GM19240 (cell line): ENCODE measurements at regions not wholly inside any gene's neighbourhood (a gene's known extent, or its start where the extent isn't known, plus 50 kb on each side); places are given as distances from the start of the nearest gene placed in this dataset.
"Not testable (repeated sequence)": the region's sequence is repeated elsewhere in the genome, so short reads cannot be mapped to it uniquely, and the experiment has no call there.

ENCODE experiments used
- DNase-seq: peaks from one replicate; pipeline ENCODE4 v3.0.0; 2011; ENCODE audit warnings: low spot score; ENCODE audit not compliant: insufficient read length

- no peak for DNase-seq
Measured at GRCh38 chr4:97072666-97073065, 1070.6 kb downstream of the STPG2 start.

- DNase-seq = no peak
Measured at GRCh38 chr4:97073194-97073593, 1070.1 kb downstream of the STPG2 start.

DNA sequence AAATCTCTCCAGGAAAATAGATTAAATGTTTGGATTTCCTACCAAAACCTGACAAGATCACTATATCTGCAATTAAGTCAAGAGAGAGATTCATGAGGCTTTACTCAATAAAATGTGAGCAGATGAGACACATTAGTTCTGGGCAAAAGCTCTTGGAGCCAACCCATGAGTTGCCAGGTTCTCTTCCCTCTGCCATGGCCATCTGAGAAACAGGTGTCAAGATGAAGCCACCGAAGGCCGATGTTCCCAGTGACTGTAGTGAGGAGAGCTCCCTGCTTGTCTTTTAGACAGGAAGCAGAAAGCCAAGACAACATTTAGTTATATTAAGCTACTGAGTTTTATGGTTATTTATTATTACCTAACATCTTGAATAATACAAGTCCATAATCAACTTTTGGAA lies 1068.7 kb downstream of the STPG2 start:
- no peak for DNase-seq

- no peak for DNase-seq
Measured at GRCh38 chr4:97081951-97082350, 1061.3 kb downstream of the STPG2 start.

- not testable (repeated sequence) for DNase-seq
Measured at GRCh38 chr4:97097036-97097435, 1046.2 kb downstream of the STPG2 start.

- not testable (repeated sequence) for DNase-seq
Measured at GRCh38 chr4:97101171-97101570, 1042.1 kb downstream of the STPG2 start.

DNA sequence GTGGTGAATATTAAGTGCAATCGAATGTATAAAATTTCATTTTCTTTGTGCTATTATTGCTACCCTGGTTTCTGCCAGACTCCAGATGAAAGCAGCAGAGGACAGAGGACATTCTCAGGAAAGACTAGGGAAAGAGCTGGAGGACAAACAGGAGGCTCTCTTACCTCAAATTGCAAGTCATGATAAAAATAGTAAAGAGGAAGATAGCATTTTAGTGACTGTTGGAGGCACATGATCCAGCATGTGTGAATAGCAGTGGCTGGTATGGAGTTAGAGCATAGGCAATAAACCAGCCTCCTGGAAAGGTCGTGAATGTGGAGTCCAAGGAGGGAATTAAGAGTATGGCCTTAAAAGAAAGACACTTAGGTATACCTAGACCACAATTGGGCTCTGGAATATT lies 1040.0 kb downstream of the STPG2 start:
- no peak for DNase-seq

- DNase-seq = no peak
Measured at GRCh38 chr4:97104006-97104405, 1039.3 kb downstream of the STPG2 start.

DNA sequence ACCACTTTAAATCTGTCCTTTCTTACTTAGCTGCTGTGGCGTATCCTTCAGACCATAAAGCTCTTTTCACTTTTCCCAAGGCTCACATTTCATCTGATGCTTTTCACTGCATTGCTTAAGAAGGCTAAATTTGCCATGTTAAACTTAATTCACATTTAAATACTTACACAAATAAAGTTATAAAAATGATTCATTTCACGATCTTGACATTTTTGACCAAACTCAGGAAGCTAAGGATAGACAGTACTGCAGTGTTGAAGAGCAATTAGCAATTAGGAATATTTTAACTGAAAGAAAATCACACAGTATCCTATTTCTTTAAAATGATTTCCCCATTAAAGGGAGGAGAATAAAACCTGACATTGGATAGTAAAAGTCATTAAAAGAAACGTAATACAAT lies 1038.6 kb downstream of the STPG2 start:
- DNase-seq = no peak

- DNase-seq = no peak
Measured at GRCh38 chr4:97105347-97106099, 1037.8 kb downstream of the STPG2 start.

DNA sequence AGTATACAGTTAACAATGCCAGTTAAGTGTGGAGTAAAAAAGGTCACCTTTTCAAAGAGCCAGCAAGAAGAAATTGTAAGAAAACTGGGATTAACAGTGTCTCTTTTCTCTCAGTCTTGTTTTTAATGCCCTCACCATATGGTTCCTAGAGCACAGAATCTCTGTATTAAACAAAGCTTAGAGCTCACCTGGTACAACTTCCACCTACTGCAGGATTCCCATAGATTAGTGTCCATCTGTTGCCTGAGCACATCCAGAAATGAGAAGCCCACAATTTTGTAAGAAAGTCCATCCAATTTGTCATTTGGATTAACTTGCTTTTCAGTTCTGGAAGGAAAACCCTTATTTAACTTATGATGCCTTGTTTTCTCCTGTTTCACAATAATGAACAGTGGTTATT lies 1037.1 kb downstream of the STPG2 start:
- DNase-seq = no peak

- no peak for DNase-seq
Measured at GRCh38 chr4:97110506-97110905, 1032.8 kb downstream of the STPG2 start.

DNA sequence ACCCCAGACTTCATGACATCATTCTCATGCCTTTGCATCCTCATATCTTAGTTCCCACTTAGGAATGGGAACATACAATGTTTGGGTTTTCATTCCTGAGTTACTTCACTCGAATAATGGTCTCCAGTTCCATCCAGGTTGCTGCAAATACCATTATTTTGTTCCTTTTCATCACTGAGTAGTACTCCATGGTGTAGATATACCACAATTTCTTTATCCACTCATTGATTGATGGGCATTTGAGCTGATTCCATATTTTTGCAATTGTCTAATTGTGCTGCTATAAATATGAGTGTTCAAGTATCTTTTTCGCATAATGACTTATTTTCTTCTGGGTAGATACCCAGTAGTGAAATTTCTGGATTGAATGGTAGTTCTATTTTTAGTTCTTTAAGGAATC lies 1026.8 kb downstream of the STPG2 start:
- no peak for DNase-seq

DNA sequence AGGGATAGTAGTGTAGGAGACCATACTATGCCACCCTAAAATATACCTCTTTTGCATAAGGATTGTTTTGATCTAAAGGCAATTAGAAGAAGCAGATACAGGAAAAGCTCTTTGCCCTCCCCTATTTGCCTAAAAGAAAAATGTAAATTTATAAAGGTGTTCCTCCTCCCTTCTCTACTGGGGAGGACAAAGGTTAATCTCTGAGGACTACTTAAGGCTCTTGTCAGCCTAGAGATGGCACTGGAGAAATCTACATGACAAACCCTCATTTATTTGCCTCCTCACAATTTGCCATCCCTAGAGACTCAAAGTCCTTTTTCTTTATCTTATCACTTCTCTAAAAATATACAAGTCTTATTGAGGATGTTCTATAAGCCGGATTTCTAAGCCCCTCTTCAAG lies 1021.8 kb downstream of the STPG2 start:
- no peak for DNase-seq

DNA sequence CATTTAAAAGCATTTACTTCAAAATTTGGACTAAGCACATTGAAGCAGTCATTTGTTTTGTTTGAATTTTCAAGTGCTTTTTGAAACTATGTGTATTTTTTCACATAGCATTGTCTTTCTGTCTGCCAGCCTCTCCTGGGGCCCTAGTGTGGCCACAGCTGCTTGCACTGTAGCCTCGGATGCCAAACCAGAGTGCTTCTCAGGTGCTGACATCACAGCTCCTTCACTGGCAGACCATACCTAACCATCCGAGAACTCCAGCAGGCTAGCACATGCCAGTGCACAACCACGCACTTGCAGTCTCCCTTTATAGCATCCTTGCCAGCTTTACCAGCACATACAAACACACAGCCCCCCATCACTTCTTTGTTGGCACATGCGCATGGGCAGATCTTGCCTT lies 1019.7 kb downstream of the STPG2 start:
- no peak for DNase-seq

GRCh38 chr4:97132435-97132834 lies 1010.8 kb downstream of the STPG2 start:
- no peak for DNase-seq

DNA sequence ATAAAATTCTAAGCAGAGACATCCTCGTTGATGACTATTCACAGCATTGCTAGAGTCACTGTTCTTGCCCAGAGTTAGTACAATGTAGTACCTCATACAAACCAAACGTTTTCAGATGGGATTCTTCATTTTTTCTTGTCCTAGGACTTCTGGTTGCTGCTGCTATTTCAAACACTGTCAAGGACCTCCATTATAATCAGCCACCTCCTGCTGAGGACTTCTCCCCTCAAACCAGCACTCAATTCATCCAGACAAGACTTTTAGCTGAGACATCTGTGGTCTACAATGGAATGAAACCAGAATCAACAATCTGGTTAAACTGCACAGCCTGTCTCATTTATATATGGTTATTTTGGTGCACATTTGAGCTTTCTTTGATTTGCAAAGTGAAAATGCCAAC lies 1008.8 kb downstream of the STPG2 start:
- DNase-seq = no peak

GRCh38 chr4:97139791-97140190 lies 1003.5 kb downstream of the STPG2 start:
- no peak for DNase-seq

- DNase-seq = no peak
Measured at GRCh38 chr4:97140545-97140944, 1002.7 kb downstream of the STPG2 start.

DNA sequence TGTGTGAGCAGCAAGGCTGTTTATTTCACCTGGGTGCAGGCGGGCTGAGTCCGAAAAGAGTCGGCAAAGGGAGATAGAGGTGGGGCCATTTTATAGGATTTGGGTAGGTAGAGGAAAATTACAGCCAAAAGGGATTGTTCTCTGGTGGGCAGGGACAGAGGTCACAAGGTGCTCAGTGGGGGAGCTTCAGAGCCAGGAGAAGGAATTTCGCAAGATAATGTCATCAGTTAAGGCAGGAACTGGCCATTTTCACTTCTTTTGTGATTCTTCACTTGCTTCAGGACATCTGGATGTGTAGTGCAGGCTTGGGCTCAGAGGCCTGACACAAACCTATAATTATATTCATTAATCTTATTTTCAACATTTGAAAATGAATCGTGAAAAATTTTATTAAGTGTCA lies 1001.9 kb downstream of the STPG2 start:
- DNase-seq = not testable (repeated sequence)

DNA sequence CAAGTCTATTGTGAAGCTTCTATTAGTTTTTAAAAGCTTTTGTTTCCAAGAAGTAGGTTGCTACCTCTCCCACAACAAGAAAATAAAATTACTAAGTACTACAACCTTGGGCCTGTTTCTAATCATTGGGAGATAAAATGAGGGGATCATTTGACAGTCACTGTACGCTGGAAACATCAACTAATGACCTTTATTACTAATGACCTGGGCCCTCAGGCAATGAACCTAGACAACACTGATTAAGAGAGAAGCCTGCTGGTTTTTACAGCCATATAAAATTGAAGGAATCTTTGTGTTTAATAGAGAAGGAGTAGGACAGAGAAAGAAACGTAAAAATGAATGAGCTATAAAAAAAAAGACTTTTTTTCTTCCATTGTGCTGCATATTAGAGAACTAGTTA lies 1000.9 kb downstream of the STPG2 start:
- no peak for DNase-seq

DNA sequence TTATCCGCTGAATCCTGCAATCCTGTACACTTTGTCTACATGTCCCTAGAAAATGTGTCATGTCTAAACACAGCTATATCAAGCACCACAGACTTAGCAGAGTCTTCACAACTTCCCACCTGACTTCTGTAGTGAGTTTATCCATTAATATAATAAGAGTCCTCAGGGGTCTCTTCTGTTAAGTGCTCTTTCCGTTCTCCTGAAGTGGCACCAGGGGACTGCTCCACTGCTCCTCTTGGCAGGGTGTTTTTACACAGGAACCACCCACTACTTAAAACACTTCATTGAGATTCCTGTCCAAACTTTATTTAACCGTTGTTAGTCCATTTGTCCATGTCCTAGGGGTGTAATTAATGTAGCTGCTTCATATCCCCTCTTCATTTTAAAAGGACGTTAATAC lies 1000.4 kb downstream of the STPG2 start:
- no peak for DNase-seq

GRCh38 chr4:97144199-97144598 lies 999.1 kb downstream of the STPG2 start:
- no peak for DNase-seq

DNA sequence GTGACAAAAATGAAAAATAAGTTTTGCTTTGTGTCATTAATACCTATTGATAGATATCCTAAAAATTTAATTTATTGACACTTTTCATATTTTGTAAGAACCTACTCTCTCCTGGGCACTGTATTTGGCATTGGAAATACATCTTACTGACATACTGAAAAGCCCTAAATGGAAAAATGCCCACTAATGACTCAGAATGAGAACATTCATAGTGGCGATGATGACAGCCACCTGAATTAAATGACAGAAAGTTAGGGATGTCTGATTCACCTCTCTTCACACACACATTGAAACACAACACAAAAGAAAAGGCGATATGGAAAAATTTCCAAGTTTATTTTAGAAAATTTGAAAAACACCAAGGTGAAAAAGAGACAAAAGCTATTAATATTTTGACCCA lies 992.3 kb downstream of the STPG2 start:
- no peak for DNase-seq
